ENCODE measurements at regions not wholly inside any gene's neighbourhood (a gene's known extent, or its start where the extent isn't known, plus 50 kb on each side); places are given as distances from the start of the nearest gene placed in this dataset.

- FAIRE-seq (no peak), DNase-seq (ENCODE audit: low read depth, low spot score) (no peak)
- H2AFZ ChIP-seq (ENCODE audit: control insufficient read depth, low read length): no peak overlapping the region
- no peaks in the 10 kb centered on the region for H3K9me3 ChIP-seq (ENCODE audit: control insufficient read depth, low read depth, low read length)
- dilution Hi-C loops (cut with MboI; ENCODE audit: extremely low pct_ligation_motif_present, low sequenced_read_pairs): no loop called here
- H3K4me1 ChIP-seq (ENCODE audit: control insufficient read depth, extremely low read depth, insufficient read depth, low read length): peaks cover 8% of the 10 kb centered on the region
- no peak overlapping the region for H3K9ac ChIP-seq (ENCODE audit: control insufficient read depth, extremely low read depth, insufficient read depth, low read length)
- no peaks in the 10 kb centered on the region for H3K27me3 ChIP-seq (ENCODE audit: control insufficient read depth, extremely low read depth, insufficient read depth, low read length)
- TF ChIP-seq EZH2 (IDR thresholded peaks at IDR 0.05; ENCODE audit: low read length) (no peak), CTCF (optimal IDR thresholded peaks at IDR 0.05 in 1 of 3, IDR thresholded peaks at IDR 0.05 in 1 of 3, conservative IDR thresholded peaks at IDR 0.05 in 1 of 3; ENCODE audit: extremely low read depth in 1 of 3, insufficient read depth in 2 of 3, low read length in 3 of 3) (no peak)
- no peak overlapping the region for H3K4me3 ChIP-seq (ENCODE audit: control insufficient read depth in 2 of 3, extremely low read depth in 1 of 3, insufficient read depth in 2 of 3, low read depth in 1 of 3, low read length in 3 of 3)
- H3K79me2 ChIP-seq (ENCODE audit: control insufficient read depth, insufficient read depth, low read length): no peaks in the 10 kb centered on the region
- no peaks in the 10 kb centered on the region for H4K20me1 ChIP-seq (ENCODE audit: control insufficient read depth, extremely low read depth, insufficient read depth, low read length)
- no peak overlapping the region for H3K27ac ChIP-seq (ENCODE audit: control insufficient read depth, insufficient read depth, low read length)
- H3K9me1 ChIP-seq (ENCODE audit: control insufficient read depth, extremely low read depth, insufficient read depth, low read length): no peaks in the 10 kb centered on the region
- no peak overlapping the region for H3K4me2 ChIP-seq (ENCODE audit: control insufficient read depth, extremely low read depth, insufficient read depth, low read depth, low read length)
- no peaks in the 10 kb centered on the region for H3K36me3 ChIP-seq (ENCODE audit: control insufficient read depth in 2 of 2, extremely low read depth in 1 of 2, insufficient read depth in 2 of 2, low read length in 2 of 2)
These were observed 776.4 kb downstream of the GATA3 start for GRCh38 chr10:8830876-8831275.

- no peaks in the 10 kb centered on the region for H3K79me2 ChIP-seq (ENCODE audit: control insufficient read depth, insufficient read depth, low read length)
- H3K9ac ChIP-seq (ENCODE audit: control insufficient read depth, extremely low read depth, insufficient read depth, low read length): no peak overlapping the region
- dilution Hi-C loops (cut with MboI; ENCODE audit: extremely low pct_ligation_motif_present, low sequenced_read_pairs): no loop called here
- H3K4me3 ChIP-seq (ENCODE audit: control insufficient read depth in 2 of 3, extremely low read depth in 1 of 3, insufficient read depth in 2 of 3, low read depth in 1 of 3, low read length in 3 of 3): no peak overlapping the region
- no peaks in the 10 kb centered on the region for H3K27me3 ChIP-seq (ENCODE audit: control insufficient read depth, extremely low read depth, insufficient read depth, low read length)
- H3K4me2 ChIP-seq (ENCODE audit: control insufficient read depth, extremely low read depth, insufficient read depth, low read depth, low read length): no peak overlapping the region
- H3K27ac ChIP-seq (ENCODE audit: control insufficient read depth, insufficient read depth, low read length): no peak overlapping the region
- DNase-seq (ENCODE audit: low read depth, low spot score) (no peak), FAIRE-seq (no peak)
- H4K20me1 ChIP-seq (ENCODE audit: control insufficient read depth, extremely low read depth, insufficient read depth, low read length): no peaks in the 10 kb centered on the region
- TF ChIP-seq CTCF (optimal IDR thresholded peaks at IDR 0.05 in 1 of 3, IDR thresholded peaks at IDR 0.05 in 1 of 3, conservative IDR thresholded peaks at IDR 0.05 in 1 of 3; ENCODE audit: extremely low read depth in 1 of 3, insufficient read depth in 2 of 3, low read length in 3 of 3) (no peak), EZH2 (IDR thresholded peaks at IDR 0.05; ENCODE audit: low read length) (no peak)
- no peak overlapping the region for H2AFZ ChIP-seq (ENCODE audit: control insufficient read depth, low read length)
- no peaks in the 10 kb centered on the region for H3K36me3 ChIP-seq (ENCODE audit: control insufficient read depth in 2 of 2, extremely low read depth in 1 of 2, insufficient read depth in 2 of 2, low read length in 2 of 2)
- H3K4me1 ChIP-seq (ENCODE audit: control insufficient read depth, extremely low read depth, insufficient read depth, low read length): no peaks in the 10 kb centered on the region
- no peaks in the 10 kb centered on the region for H3K9me3 ChIP-seq (ENCODE audit: control insufficient read depth, low read depth, low read length)
- no peaks in the 10 kb centered on the region for H3K9me1 ChIP-seq (ENCODE audit: control insufficient read depth, extremely low read depth, insufficient read depth, low read length)
These were observed 781.1 kb downstream of the GATA3 start for GRCh38 chr10:8835453-8836167.
